Ishikawa (cell line): ENCODE measurements at regions not wholly inside any gene's neighbourhood (a gene's known extent, or its start where the extent isn't known, plus 50 kb on each side); places are given as distances from the start of the nearest gene placed in this dataset.

Experiments
- CEBPB ChIP-seq: IDR thresholded peaks from 2 replicates; pipeline ENCODE4 v1.6.1; 2012
- CREB1 ChIP-seq: IDR thresholded peaks from 2 replicates; pipeline ENCODE4 v1.6.1; 2012; ENCODE audit warnings: low read depth
- EGR1 ChIP-seq: IDR thresholded peaks from 2 replicates; pipeline ENCODE4 v1.6.1; 2012
- EP300 ChIP-seq: IDR thresholded peaks from 2 replicates; pipeline ENCODE4 v1.6.1; 2012; ENCODE audit warnings: borderline replicate concordance
- FOXM1 ChIP-seq: IDR thresholded peaks from 2 replicates; pipeline ENCODE4 v1.6.1; 2012; ENCODE audit warnings: low read depth, borderline replicate concordance
- MAX ChIP-seq: IDR thresholded peaks from 2 replicates; pipeline ENCODE4 v1.6.1; 2012
- NFIC ChIP-seq: IDR thresholded peaks from 2 replicates; pipeline ENCODE4 v1.6.1; 2012
- RAD21 ChIP-seq: IDR thresholded peaks from 2 replicates; pipeline ENCODE4 v1.6.1; 2012; ENCODE audit warnings: low read depth
- REST ChIP-seq: IDR thresholded peaks from 2 replicates; pipeline ENCODE4 v1.6.1; 2012; ENCODE audit warnings: low read depth, mild to moderate bottlenecking
- TAF1 ChIP-seq: IDR thresholded peaks from 2 replicates; pipeline ENCODE4 v1.6.1; 2012; ENCODE audit warnings: low read depth, mild to moderate bottlenecking
- TCF12 ChIP-seq: IDR thresholded peaks from 2 replicates; pipeline ENCODE4 v1.6.1; 2012; ENCODE audit warnings: low read depth
- TEAD4 ChIP-seq: IDR thresholded peaks from 2 replicates; pipeline ENCODE4 v1.6.1; 2012
- USF1 ChIP-seq: IDR thresholded peaks from 2 replicates; pipeline ENCODE4 v1.6.1; 2012
- YY1 ChIP-seq: IDR thresholded peaks from 2 replicates; pipeline ENCODE4 v1.6.1; 2012; ENCODE audit warnings: low read depth
- ZBTB7A ChIP-seq: IDR thresholded peaks from 2 replicates; pipeline ENCODE4 v1.6.1; 2012; ENCODE audit warnings: low read depth

- no peak for TF ChIP-seq USF1
- TF ChIP-seq NFIC = no peak
- no peak for TF ChIP-seq FOXM1
- TF ChIP-seq CREB1 = no peak
- no peak for TF ChIP-seq EP300
- TF ChIP-seq TEAD4 = no peak
- TF ChIP-seq CEBPB = no peak
These were observed 88.8 kb upstream of the LYZL1 start for GRCh38 chr10:29199941-29200679.

- no peak for TF ChIP-seq EGR1
- TF ChIP-seq REST = no peak
- TF ChIP-seq YY1 = no peak
- no peak for TF ChIP-seq NFIC
- TF ChIP-seq EP300 = no peak
- no peak for TF ChIP-seq RAD21
These were observed 86.4 kb upstream of the LYZL1 start for GRCh38 chr10:29202386-29202940.

- no peak for TF ChIP-seq RAD21
These were observed 85.4 kb upstream of the LYZL1 start for GRCh38 chr10:29203432-29203831.

GRCh38 chr10:29204070-29204800 is 84.6 kb upstream of the LYZL1 start:
- TF ChIP-seq TAF1 = no peak
- no peak for TF ChIP-seq EGR1
- no peak for TF ChIP-seq FOXM1
- no peak for TF ChIP-seq MAX

- TF ChIP-seq EGR1 (no peak), NFIC (no peak), TAF1 (no peak), ZBTB7A (no peak), YY1 (no peak), EP300 (no peak), REST (no peak), FOXM1 (no peak), CEBPB (no peak), USF1 (no peak), TEAD4 (no peak), TCF12 (no peak), CREB1 (no peak)
These were observed 83.1 kb upstream of the LYZL1 start for GRCh38 chr10:29205787-29206186.

GRCh38 chr10:29208845-29209244 is 80.0 kb upstream of the LYZL1 start:
- no peak for TF ChIP-seq FOXM1
- TF ChIP-seq CREB1 = no peak
- no peak for TF ChIP-seq TEAD4
- TF ChIP-seq ZBTB7A = no peak
- TF ChIP-seq EP300 = no peak
- TF ChIP-seq NFIC = no peak
- no peak for TF ChIP-seq TAF1

GRCh38 chr10:29209830-29210229 is 79.0 kb upstream of the LYZL1 start:
- TF ChIP-seq ZBTB7A (no peak), USF1 (no peak), TCF12 (no peak), TAF1 (no peak), MAX (no peak), CREB1 (no peak), TEAD4 (no peak), YY1 (no peak), CEBPB (no peak), NFIC (no peak), RAD21 (no peak), FOXM1 (no peak), EGR1 (no peak), REST (no peak), EP300 (no peak)
